Nephron (organoid): ENCODE measurements at regions not wholly inside any gene's neighbourhood (a gene's known extent, or its start where the extent isn't known, plus 50 kb on each side); places are given as distances from the start of the nearest gene placed in this dataset.

Source experiments
- H3K27ac Mint-ChIP-seq, 3 experiments: 2 replicates each; pipeline ENCODE4 v1.8.0; 2020; ENCODE audit warnings: mixed read lengths in 3 of 3, mild to moderate bottlenecking in 2 of 3, moderate library complexity in 1 of 3
- H3K27me3 Mint-ChIP-seq: 2 replicates; pipeline ENCODE4 v1.8.0; 2021; ENCODE audit warnings: low read depth, mild to moderate bottlenecking, moderate library complexity, mixed read lengths
- H3K36me3 Mint-ChIP-seq: 2 replicates; pipeline ENCODE4 v1.8.0; 2020; ENCODE audit warnings: low read depth, mixed read lengths
- H3K4me1 Mint-ChIP-seq: 2 replicates; pipeline ENCODE4 v1.8.0; 2020; ENCODE audit warnings: mixed read lengths
- H3K4me3 Mint-ChIP-seq, 3 experiments: 2 replicates each; pipeline ENCODE4 v1.8.0; 2020; ENCODE audit warnings: mild to moderate bottlenecking in 3 of 3, mixed read lengths in 3 of 3, moderate library complexity in 2 of 3
- H3K9me3 Mint-ChIP-seq: 2 replicates; pipeline ENCODE4 v1.8.0; 2020; ENCODE audit warnings: mixed read lengths
- CTCF ChIP-seq, 3 experiments: fragments of 200-600 bp; sonication (generic); IDR thresholded peaks; one replicate each; pipeline ENCODE4 v1.5.0; 2021; ENCODE audit warnings: antibody characterized with exemption in 3 of 3; ENCODE audit not compliant: unreplicated experiment in 3 of 3

- Mint-ChIP-seq H3K4me3 (no peak overlapping the region), H3K27ac (no peak overlapping the region), H3K9me3 (peaks cover 2% of the 10 kb centered on the region), H3K4me1 (peaks cover 14% of the 10 kb centered on the region), H3K36me3 (no peaks in the 10 kb centered on the region), H3K27me3 (no peaks in the 10 kb centered on the region)
- no peak for TF ChIP-seq CTCF (IDR thresholded peaks at IDR 0.05; ENCODE audit: unreplicated experiment in 3 of 3)
Observed at GRCh38 chr19:28526038-28526437, 686.9 kb downstream of the UQCRFS1 start.

- H3K4me1 Mint-ChIP-seq, result peaks cover 19% of the 10 kb centered on the region
- no peak overlapping the region for H3K27ac Mint-ChIP-seq
- peaks cover 2% of the 10 kb centered on the region for H3K9me3 Mint-ChIP-seq
- H3K36me3 Mint-ChIP-seq, result no peaks in the 10 kb centered on the region
- peaks cover 3% of the 10 kb centered on the region for H3K27me3 Mint-ChIP-seq
- no peak for TF ChIP-seq CTCF (IDR thresholded peaks at IDR 0.05; ENCODE audit: unreplicated experiment in 3 of 3)
- no peak overlapping the region for H3K4me3 Mint-ChIP-seq
Observed at GRCh38 chr19:28523619-28524018, 689.3 kb downstream of the UQCRFS1 start.

GRCh38 chr19:28522545-28522922 is 690.4 kb downstream of the UQCRFS1 start:
- TF ChIP-seq CTCF (IDR thresholded peaks at IDR 0.05; ENCODE audit: unreplicated experiment in 3 of 3), result no peak
- Mint-ChIP-seq H3K4me3 (no peak overlapping the region), H3K4me1 (peaks cover 19% of the 10 kb centered on the region), H3K27ac (no peak overlapping the region), H3K36me3 (no peaks in the 10 kb centered on the region), H3K9me3 (peaks cover 2% of the 10 kb centered on the region), H3K27me3 (peaks cover 3% of the 10 kb centered on the region)

- H3K9me3 Mint-ChIP-seq, result peaks cover 2% of the 10 kb centered on the region
- no peak overlapping the region for H3K27ac Mint-ChIP-seq
- H3K36me3 Mint-ChIP-seq, result no peaks in the 10 kb centered on the region
- peaks cover 3% of the 10 kb centered on the region for H3K27me3 Mint-ChIP-seq
- TF ChIP-seq CTCF (IDR thresholded peaks at IDR 0.05; ENCODE audit: unreplicated experiment in 3 of 3), result no peak
- H3K4me1 Mint-ChIP-seq, result peaks cover 19% of the 10 kb centered on the region
- no peak overlapping the region for H3K4me3 Mint-ChIP-seq
Observed at GRCh38 chr19:28521614-28522544, 691.1 kb downstream of the UQCRFS1 start.

- no peak overlapping the region for H3K27ac Mint-ChIP-seq
Observed at GRCh38 chr19:28520998-28521568, 691.9 kb downstream of the UQCRFS1 start.

More at GRCh38 chr19:28520998-28521568, 691.9 kb downstream of the UQCRFS1 start:
- H3K4me1 Mint-ChIP-seq, result peaks cover 19% of the 10 kb centered on the region
- H3K27me3 Mint-ChIP-seq, result peaks cover 3% of the 10 kb centered on the region
- peaks cover 2% of the 10 kb centered on the region for H3K9me3 Mint-ChIP-seq
- no peaks in the 10 kb centered on the region for H3K36me3 Mint-ChIP-seq
- no peak for TF ChIP-seq CTCF (IDR thresholded peaks at IDR 0.05; ENCODE audit: unreplicated experiment in 3 of 3)
- H3K4me3 Mint-ChIP-seq, result no peak overlapping the region
